ENCODE measurements at regions not wholly inside any gene's neighbourhood (a gene's known extent, or its start where the extent isn't known, plus 50 kb on each side); places are given as distances from the start of the nearest gene placed in this dataset.

DNA sequence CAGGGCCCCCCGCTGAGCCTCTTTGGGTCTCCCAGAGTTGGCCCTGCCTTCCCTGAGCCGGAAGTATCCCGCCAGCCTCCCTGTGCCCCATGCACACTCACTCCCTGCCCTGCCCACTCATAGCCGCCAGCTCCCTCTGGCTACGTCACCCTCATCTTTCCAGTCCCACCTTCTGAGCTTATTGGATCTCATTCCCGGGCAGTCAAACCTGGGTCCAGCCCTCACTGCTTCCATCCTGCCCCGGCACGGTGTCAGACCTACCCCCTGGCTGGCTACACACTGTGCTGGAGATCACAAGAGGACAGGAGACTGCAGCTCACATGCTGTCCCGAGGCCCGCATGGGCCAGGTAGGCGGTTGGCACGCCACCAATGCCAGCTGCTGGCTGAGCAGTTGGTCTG lies 147.2 kb downstream of the ASB1 start:
- DNase-seq, result no peak
- Histone ChIP-seq H3K27me3 (peaks cover 9% of the 10 kb centered on the region; the same call in 1 of the 2 replicates), H3K4me3 (no peak overlapping the region), H3K36me3 (no peaks in the 10 kb centered on the region), H3K9me3 (replicated peaks) (no peaks in the 10 kb centered on the region), H3K4me1 (no peaks in the 10 kb centered on the region), H3K27ac (no peak overlapping the region)

DNA sequence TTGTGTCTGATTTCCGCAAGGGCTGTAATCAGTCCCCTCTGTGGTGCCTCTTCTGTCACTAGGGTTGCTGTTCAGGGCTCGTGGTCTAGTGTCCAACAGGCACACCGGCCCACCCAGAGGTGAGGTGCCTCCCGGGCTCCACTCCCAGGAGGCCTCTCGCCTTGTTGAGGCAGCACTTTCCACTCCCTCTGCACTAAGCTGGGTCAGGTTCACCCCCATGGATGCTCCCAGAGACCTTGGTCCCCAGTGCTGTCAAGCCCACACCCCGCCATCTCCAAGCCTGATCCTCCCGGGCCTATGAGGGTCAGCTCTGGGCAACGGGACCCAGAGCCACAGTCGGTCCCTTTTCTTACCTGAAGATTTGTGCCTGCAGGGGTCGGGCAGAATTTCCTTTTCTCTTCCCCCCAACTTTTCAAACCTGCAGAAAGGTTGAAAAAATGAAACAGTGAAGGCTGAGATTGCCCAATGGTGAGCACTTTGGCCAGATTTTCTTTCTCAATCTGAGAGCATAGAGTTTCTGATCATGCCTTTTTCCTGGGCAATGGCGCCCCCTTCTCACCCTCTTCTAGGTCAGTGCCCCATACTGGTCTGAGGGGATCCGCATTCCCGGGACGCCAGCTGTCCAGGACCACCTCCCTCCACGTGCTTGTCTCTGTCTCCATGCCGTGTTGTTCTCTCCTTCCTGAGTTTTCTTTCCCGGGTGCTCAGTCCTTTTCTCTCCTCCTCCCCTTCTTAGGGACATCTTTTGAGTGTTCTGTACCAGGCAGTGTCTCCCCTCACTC lies 148.0 kb downstream of the ASB1 start:
- no peaks in the 10 kb centered on the region for H3K36me3 ChIP-seq
- peak in 1 of 2 experiments; percentile 15 for DNase-seq
- H3K27me3 ChIP-seq, result peaks cover 9% of the 10 kb centered on the region; the same call in 1 of the 2 replicates
- no peak overlapping the region for H3K4me3 ChIP-seq
- no peaks in the 10 kb centered on the region for H3K4me1 ChIP-seq
- no peak overlapping the region for H3K27ac ChIP-seq
- no peaks in the 10 kb centered on the region for H3K9me3 ChIP-seq (replicated peaks)

DNA sequence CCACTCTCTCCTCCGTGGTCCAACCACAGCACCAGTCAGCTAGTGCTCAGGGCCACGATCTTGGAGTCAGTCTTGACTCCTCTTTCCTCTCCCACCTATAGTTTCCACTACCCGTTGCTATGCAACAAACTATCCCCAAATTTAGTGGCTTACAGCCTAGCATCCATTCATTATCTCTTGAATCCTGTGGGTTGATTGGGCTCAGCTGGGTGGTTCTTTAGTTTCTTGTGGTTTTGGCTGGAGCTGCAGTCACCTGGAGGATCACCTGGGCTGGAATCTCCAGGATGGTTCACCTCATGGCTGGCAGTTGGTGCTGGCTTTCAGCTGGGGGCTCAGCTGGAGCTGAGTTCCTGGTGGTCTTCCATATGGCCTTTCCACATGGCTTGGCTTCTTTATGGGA lies 149.9 kb downstream of the ASB1 start:
- no peaks in the 10 kb centered on the region for H3K9me3 ChIP-seq (replicated peaks)
- H3K27me3 ChIP-seq, result peaks cover 4% of the 10 kb centered on the region; the same call in 1 of the 2 replicates
- no peak for DNase-seq
- H3K36me3 ChIP-seq, result no peaks in the 10 kb centered on the region
- no peaks in the 10 kb centered on the region for H3K4me1 ChIP-seq
- no peak overlapping the region for H3K27ac ChIP-seq
- H3K4me3 ChIP-seq, result no peak overlapping the region

DNA sequence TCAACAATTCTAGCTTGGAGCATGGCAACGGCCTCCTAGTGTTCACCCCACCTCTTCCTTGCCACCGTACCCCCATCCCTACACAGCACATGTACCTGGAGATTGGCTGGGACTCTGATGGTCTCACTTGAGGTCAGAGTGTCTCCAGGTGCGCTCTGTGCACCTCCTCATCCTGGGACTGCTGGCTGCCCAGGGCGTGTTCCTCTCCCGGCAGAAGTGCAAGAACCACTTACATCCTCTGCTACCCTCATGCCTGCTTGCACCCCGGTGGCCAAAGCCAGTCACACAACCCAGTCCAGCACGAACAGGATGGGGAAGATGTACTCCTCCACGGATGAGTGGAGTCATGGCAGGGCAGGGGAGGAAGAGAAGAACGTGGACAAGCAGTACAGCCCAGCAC lies 151.5 kb downstream of the ASB1 start:
- Histone ChIP-seq H3K4me3 (no peak overlapping the region), H3K36me3 (no peaks in the 10 kb centered on the region)
- no peak for DNase-seq

DNA sequence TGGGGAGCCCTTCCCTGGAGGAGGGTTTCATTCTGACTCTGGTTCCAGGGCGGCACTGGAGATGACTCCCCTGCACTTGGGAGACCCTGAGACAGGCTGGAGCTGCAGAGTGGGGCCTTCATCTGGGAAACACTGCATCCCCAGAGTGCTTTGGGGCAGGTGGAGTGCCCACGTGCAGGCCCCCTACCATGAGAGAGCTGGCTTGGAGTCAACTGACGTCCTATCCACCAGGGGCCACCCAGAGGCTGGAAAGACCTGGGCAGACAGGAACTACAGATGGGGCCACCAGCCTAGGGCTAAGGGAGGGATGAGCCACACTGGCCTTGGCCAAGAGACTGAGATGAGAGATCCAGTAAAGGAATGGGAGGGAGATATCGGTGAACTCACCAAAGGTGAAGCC lies 153.8 kb downstream of the ASB1 start:
- Histone ChIP-seq H3K27ac (no peak overlapping the region), H3K9me3 (replicated peaks) (no peaks in the 10 kb centered on the region), H3K36me3 (no peaks in the 10 kb centered on the region), H3K4me3 (no peak overlapping the region), H3K4me1 (no peaks in the 10 kb centered on the region), H3K27me3 (no peaks in the 10 kb centered on the region; the same call in 1 of the 2 replicates)
- no peak for DNase-seq

More for the DNA sequence above, 151.5 kb downstream of the ASB1 start:
- Histone ChIP-seq H3K4me1 (no peaks in the 10 kb centered on the region), H3K9me3 (replicated peaks) (no peaks in the 10 kb centered on the region), H3K27ac (no peak overlapping the region), H3K27me3 (peaks cover 4% of the 10 kb centered on the region; the same call in 1 of the 2 replicates)

DNA sequence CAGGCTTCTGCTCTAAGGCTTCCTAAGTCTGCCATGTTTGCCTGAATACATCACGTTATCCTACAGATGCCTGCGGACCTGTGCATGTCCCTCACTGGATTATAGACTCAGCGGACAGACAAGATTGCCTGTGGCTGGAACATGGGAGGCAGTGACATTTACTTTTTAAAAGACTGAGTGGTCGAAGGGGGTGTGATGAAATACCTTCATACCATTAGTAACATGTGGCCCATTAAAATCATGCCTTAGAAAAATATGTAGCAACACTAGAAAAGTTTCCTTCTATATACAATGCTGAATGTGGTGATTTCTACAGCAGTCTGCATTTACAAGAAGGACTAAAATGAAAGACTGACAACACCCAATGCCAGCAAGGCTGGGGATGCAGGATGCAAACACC lies 154.4 kb downstream of the ASB1 start:
- DNase-seq, result no peak
- no peaks in the 10 kb centered on the region for H3K36me3 ChIP-seq
- no peak overlapping the region for H3K4me3 ChIP-seq
- H3K27me3 ChIP-seq, result no peaks in the 10 kb centered on the region
- no peaks in the 10 kb centered on the region for H3K4me1 ChIP-seq
- no peaks in the 10 kb centered on the region for H3K9me3 ChIP-seq (replicated peaks)
- no peak overlapping the region for H3K27ac ChIP-seq

DNA sequence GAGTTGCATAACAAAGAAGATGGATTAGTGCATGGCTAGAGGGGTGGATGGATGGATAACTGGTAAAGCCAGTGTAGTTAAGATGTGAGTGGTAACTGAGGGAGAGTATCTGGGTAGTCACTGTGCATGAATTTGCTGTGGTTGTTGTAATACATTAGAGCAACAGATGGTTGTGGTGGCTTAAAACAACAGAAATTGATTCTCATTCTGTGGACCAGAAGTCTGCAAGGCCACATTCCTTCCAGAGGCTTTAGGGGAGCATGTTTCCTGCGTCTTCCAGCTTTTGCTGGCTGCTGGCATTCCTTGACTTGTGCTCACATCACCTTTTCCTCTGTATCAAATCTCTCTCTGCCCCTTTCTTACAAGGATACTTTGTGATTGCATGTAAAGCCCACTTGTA lies 155.4 kb downstream of the ASB1 start:
- Histone ChIP-seq H3K4me1 (no peaks in the 10 kb centered on the region), H3K27ac (no peak overlapping the region), H3K27me3 (no peaks in the 10 kb centered on the region), H3K36me3 (no peaks in the 10 kb centered on the region), H3K9me3 (replicated peaks) (no peaks in the 10 kb centered on the region), H3K4me3 (no peak overlapping the region)
- DNase-seq, result peak in 1 of 2 experiments; percentile 9

DNA sequence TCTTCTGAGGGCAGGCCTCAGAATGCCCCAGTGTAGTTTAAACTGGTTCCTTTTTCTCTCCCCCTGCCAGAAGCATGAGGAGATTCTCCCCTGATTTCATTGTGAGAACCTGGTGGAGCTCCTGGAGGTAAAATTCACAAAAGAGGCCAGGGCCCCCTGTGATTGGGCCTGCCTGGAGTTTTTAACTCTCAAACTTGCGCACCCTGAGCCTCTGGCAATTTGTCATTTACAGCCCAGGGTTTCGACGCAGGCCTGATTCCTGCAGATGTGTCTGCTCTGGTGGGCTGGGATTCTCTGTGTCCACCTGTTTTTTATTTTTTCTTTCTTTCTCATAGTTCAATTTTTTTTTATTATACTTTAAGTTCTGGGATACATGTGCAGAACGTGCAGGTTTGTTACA lies 157.9 kb downstream of the ASB1 start:
- DNase-seq, result no peak
- Histone ChIP-seq H3K4me1 (no peaks in the 10 kb centered on the region), H3K9me3 (replicated peaks) (no peaks in the 10 kb centered on the region), H3K36me3 (no peaks in the 10 kb centered on the region), H3K4me3 (no peak overlapping the region), H3K27me3 (no peaks in the 10 kb centered on the region), H3K27ac (no peak overlapping the region)

DNA sequence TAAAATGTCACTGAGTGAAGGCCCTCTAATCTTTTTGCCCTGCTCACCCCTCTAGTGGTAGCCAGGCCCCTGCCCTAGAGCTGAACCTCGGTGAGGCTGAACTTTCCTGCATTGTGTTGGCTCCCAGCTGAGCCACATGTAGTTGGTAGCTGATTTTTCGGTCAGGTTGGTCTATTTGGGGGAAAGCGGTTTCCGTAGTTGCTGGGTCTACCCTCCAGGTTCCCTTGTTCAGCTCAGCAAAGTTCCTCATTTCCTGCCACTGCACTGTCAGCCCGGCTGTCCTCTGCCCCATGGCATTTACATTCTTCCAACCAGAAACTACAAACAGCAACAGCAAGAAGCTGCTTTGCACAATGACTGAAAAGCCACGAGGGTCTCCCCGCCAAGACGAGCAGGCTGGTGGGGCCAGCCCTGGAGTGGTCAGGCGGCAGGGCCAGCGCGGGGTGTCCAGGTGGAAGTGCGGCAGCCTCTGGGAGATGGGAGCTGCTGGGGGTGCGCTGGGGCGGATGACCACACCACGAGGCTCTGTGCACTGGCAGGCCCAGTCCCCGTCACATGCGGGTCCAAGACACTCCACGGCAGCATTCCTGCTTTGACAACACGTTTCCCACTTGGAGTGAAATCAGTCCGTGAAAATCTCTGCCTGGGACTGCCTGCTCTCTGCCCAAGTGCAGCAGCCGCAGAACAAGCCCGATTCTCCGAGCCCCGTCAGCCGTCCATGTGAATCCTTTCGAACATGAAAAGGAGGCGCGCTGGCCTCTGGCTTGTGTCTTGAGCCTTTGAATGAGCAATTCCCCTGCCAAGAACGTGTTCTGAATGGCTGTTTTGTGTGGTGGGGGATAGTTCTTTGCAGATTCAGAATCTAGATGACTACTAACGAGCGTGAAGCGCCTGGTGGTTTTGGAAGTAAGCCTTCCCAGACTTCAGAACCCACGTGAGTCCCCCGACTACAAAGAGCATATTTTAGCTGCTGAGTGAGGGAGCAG lies 159.4 kb downstream of the ASB1 start:
- Histone ChIP-seq H3K27me3 (no peaks in the 10 kb centered on the region), H3K36me3 (no peaks in the 10 kb centered on the region), H3K4me1 (no peaks in the 10 kb centered on the region), H3K9me3 (replicated peaks) (no peaks in the 10 kb centered on the region), H3K4me3 (no peak overlapping the region), H3K27ac (no peak overlapping the region)
- DNase-seq, result peak in 1 of 2 experiments; percentile 19

DNA sequence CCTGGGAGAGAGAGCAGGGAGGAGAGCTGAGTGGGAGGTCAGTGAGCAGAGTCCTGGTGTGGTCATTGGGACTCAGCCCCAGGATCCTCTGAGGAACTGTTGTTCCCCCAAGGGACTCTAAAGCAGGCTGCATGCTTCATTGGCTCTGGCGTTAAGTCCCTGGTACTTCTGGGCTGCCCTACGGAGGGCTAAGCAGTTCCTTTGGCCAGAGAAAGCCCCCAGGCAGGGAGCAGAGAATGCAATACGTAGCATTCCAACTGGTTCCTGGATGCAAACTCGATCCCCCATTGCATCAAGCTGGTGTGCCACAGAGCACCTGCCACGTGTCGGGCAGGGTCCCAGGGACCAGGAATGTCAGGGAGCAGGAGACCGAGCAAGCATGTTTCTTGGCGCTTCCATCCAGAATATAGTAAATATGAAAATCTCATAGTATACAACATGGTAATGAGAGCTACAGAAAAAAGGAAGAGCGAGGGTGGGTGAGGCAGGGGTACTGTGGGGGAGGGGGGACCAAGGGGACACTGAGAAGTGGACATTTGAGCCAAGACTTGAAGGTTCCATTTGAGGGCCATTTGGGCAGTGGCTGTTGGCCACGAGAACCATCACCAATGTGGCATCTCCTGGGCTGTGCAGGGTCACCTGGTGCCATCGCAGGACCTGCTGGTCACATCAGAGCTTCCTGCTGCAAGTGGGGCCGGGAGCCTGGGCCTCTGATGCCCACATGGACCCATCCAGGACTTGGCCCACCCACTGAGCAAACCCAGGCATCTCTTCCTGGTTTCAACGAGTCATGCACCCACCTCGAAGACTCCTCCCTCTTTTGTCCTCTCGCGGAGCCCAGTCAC lies 160.4 kb downstream of the ASB1 start:
- no peak overlapping the region for H3K4me3 ChIP-seq
- no peaks in the 10 kb centered on the region for H3K36me3 ChIP-seq
- peak in 1 of 2 experiments; percentile 9 for DNase-seq
- no peaks in the 10 kb centered on the region for H3K4me1 ChIP-seq
- H3K27ac ChIP-seq, result no peak overlapping the region
- H3K27me3 ChIP-seq, result no peaks in the 10 kb centered on the region
- H3K9me3 ChIP-seq (replicated peaks), result no peaks in the 10 kb centered on the region

DNA sequence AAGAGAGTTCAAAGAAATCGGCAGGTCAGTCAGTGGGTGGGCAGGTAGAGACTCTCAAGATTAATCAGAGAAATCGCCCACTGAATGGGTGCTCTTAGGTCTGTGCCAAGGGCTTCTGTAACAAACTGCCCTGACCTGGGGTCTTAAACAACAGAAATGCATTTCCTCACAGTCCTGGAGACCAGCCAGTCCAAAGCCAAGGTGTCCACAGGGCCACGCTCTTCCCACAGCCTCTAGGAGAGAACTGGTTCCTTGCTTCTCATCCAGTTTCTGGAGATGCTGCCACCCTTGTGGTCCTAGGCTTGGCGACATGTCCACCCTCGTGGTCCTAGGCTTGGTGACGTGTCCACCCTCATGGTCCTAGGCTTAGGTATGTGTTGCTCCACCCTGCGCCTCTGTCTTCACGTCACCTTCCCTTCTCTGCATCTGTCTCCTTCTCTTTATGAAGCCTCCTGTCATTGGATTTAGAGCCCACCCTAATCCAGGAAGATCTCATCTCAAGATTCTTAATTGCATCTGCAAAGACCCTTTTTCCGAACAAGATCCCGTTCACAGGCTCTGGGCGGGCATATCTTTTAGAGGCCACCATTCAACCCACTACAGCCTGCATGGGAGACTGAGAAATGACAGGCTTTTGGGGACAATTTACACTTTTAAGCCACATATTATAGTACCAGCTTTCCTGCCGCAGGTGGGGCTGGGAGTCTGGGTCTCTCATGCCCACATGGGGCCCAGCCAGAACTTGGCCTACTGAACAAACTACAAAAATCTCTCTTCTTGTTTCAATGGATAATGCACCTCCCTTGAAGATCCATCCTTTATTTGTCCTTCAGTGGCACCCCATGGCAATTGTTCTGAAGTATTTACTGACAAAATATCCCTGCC lies 161.3 kb downstream of the ASB1 start:
- Histone ChIP-seq H3K27me3 (no peaks in the 10 kb centered on the region), H3K4me3 (no peak overlapping the region), H3K4me1 (no peaks in the 10 kb centered on the region), H3K9me3 (replicated peaks) (no peaks in the 10 kb centered on the region), H3K27ac (no peak overlapping the region), H3K36me3 (no peaks in the 10 kb centered on the region)
- DNase-seq, result no peak

DNA sequence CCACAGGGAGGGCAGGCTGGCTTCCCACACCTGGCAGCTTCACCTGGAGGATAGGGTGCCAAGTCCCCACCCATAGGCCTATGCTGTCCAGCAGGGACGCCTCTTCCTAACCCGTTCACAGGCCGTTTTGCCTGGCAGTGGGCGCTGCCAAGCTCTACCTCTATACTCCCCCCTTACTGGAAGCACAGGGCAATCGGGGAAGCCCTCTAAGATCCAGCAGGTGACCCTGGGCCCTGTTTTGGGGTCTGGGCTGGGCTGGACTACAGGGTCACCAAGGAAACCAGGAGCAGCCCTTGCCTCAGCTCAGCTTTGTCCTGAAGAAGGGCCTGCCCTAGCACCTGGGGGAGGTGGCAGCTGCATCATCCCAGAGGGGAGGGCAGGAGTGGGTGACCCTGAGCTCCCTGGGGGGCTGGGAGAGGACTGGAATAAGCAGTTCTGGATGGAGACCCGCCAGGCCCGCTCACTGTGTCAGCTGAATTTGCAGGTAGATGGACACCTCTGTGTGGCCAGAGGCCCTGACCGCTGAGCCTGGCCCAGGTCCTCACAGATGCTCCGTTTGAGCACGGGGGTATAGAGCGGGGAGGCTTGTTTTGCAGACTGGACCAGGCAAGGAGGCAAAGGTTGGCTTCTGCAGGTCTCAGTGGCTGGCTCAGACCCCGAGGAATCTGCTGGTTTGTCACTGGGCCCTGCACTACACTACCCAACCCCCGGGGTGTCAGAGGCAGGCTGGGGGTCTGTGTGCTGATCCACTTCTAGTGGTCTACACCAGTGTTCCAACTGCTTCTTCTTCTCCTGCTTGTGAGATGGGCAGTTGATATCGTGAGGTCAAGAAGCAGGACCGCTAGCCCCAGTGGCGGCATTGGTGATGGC lies 163.1 kb downstream of the ASB1 start:
- no peaks in the 10 kb centered on the region for H3K27me3 ChIP-seq
- no peaks in the 10 kb centered on the region for H3K9me3 ChIP-seq (replicated peaks)
- no peaks in the 10 kb centered on the region for H3K36me3 ChIP-seq
- H3K4me1 ChIP-seq, result no peaks in the 10 kb centered on the region
- no peak for DNase-seq
- no peak overlapping the region for H3K4me3 ChIP-seq
- no peak overlapping the region for H3K27ac ChIP-seq

DNA sequence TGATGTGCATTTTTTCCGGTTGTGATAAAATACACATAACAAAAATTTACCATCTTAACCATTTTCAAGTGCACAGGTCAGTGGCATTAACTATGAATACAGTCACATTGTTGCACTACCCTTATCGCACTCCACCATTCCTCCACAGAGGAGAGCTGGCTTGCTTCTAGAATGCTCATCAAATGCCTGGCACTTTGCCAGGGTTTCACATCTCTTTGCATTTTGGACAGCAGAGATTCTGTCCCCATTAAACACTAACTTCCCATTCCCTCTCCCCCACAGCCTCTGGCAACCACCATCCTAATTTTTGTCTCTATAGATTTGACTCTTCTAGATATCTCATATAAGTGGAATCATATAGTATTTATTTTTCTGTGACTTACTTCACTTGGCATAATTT lies 165.0 kb downstream of the ASB1 start:
- no peaks in the 10 kb centered on the region for H3K27me3 ChIP-seq
- no peaks in the 10 kb centered on the region for H3K36me3 ChIP-seq
- H3K9me3 ChIP-seq (replicated peaks), result no peaks in the 10 kb centered on the region
- no peak overlapping the region for H3K27ac ChIP-seq
- H3K4me3 ChIP-seq, result no peak overlapping the region
- no peaks in the 10 kb centered on the region for H3K4me1 ChIP-seq
- no peak for DNase-seq
